Endothelial cell of umbilical vein (primary cell): ENCODE measurements at regions not wholly inside any gene's neighbourhood (a gene's known extent, or its start where the extent isn't known, plus 50 kb on each side); places are given as distances from the start of the nearest gene placed in this dataset.

ENCODE experiments used
- BruUV-seq: library from RNA; stranded (reverse); fragments of 400-500 nt; replicated peaks from 2 replicates; lab custom pipeline; 2021; lab: Mats Ljungman, UMichigan
- CTCF ChIA-PET: fragments of 300-600, 350-600 bp; sonication (Branson Sonifier 250); formaldehyde crosslinking; loops from one replicate; lab custom pipeline; 2021; ENCODE audit warnings: antibody characterized with exemption, inconsistent platforms; lab: Charles Lee
- POLR2A ChIA-PET: fragments of 300-600, 350-600 bp; sonication (Branson Sonifier 250); formaldehyde crosslinking; loops from one replicate; lab custom pipeline; 2021; ENCODE audit warnings: antibody characterized with exemption, inconsistent platforms; lab: Charles Lee
- DNase-seq: peaks from one replicate; pipeline ENCODE4 v3.0.0-alpha.2; 2011; ENCODE audit warnings: low read depth, low spot score
- FAIRE-seq: peaks from 2 replicates; lab custom pipeline; 2011; peaks lifted over from hg19 to GRCh38; lab: Jason Lieb, UNC
- H2AFZ ChIP-seq: 2 replicates; pipeline ENCODE4 v1.6.0; 2012; ENCODE audit warnings: low read depth, low read length, control low read depth, inconsistent platforms
- H3K27ac ChIP-seq: 2 replicates; pipeline ENCODE4 v1.5.1; 2011; ENCODE audit warnings: low read depth, mild to moderate bottlenecking, control low read depth, low read length, moderate library complexity; ENCODE audit not compliant: insufficient read depth
- H3K27me3 ChIP-seq, 2 experiments: 2 replicates each; pipeline versions ENCODE4 v1.6.0 to v1.6.1; 2011; ENCODE audit warnings: low read length in 2 of 2, mixed read lengths in 1 of 2; ENCODE audit not compliant: control insufficient read depth in 2 of 2, insufficient read depth in 2 of 2
- H3K36me3 ChIP-seq, 2 experiments: 2 replicates in 1 of 2; 3 replicates in 1 of 2; pipeline ENCODE4 v1.5.1; 2011; ENCODE audit warnings: low read length in 2 of 2, mild to moderate bottlenecking in 1 of 2, moderate library complexity in 1 of 2; ENCODE audit not compliant: control insufficient read depth in 2 of 2, insufficient read depth in 2 of 2; ENCODE audit errors: extremely low read depth in 1 of 2
- H3K4me1 ChIP-seq: 3 replicates; pipeline ENCODE4 v1.5.1; 2011; ENCODE audit warnings: mild to moderate bottlenecking, low read length; ENCODE audit not compliant: control insufficient read depth, insufficient read depth; ENCODE audit errors: extremely low read depth
- H3K4me2 ChIP-seq: 2 replicates; pipeline ENCODE4 v1.6.1; 2011; ENCODE audit warnings: low read length, control low read depth, mixed read lengths; ENCODE audit not compliant: insufficient read depth
- H3K4me3 ChIP-seq, 3 experiments: fragments of 200-600 bp in 1 of 3; sonication (generic), shearing (Covaris generic) in 1 of 3; replicated peaks in 1 of 3; 2 replicates each; pipeline ENCODE4 v1.5.1; 2011 to 2016; ENCODE audit warnings: control low read depth in 3 of 3, low read length in 3 of 3, mild to moderate bottlenecking in 2 of 3, inconsistent platforms in 1 of 3, low read depth in 1 of 3, moderate library complexity in 1 of 3; ENCODE audit not compliant: insufficient read depth in 1 of 3
- H3K79me2 ChIP-seq: 2 replicates; pipeline ENCODE4 v1.6.0; 2012; ENCODE audit warnings: low read length, inconsistent platforms; ENCODE audit not compliant: control insufficient read depth, insufficient read depth
- H3K9ac ChIP-seq: replicated peaks from 2 replicates; pipeline ENCODE3; 2011; ENCODE audit warnings: low read length, control low read depth; ENCODE audit not compliant: insufficient read depth; ENCODE audit errors: extremely low read depth
- H3K9me1 ChIP-seq: replicated peaks from 3 replicates; pipeline ENCODE4 v1.6.0; 2011; ENCODE audit warnings: mild to moderate bottlenecking, low read length; ENCODE audit not compliant: control insufficient read depth, insufficient read depth; ENCODE audit errors: extremely low read depth
- H3K9me3 ChIP-seq: replicated peaks from 2 replicates; pipeline ENCODE4 v1.5.1; 2012; ENCODE audit warnings: low read length, inconsistent platforms; ENCODE audit not compliant: control insufficient read depth, insufficient read depth
- H4K20me1 ChIP-seq: replicated peaks from 2 replicates; pipeline ENCODE3; 2011; ENCODE audit warnings: mild to moderate bottlenecking, low read length; ENCODE audit not compliant: control insufficient read depth, insufficient read depth; ENCODE audit errors: extremely low read depth
- EZH2 ChIP-seq: IDR thresholded peaks from 2 replicates; pipeline ENCODE4 v1.6.1; 2012; ENCODE audit warnings: borderline replicate concordance, low read depth, mild to moderate bottlenecking, moderate library complexity, low read length, inconsistent platforms; ENCODE audit not compliant: severe bottlenecking
- FOS ChIP-seq: IDR thresholded peaks from 2 replicates; pipeline ENCODE4 v1.6.1; 2011; ENCODE audit warnings: mild to moderate bottlenecking, low read length, moderate library complexity, borderline replicate concordance; ENCODE audit not compliant: insufficient read depth
- GATA2 ChIP-seq: IDR thresholded peaks from 2 replicates; pipeline ENCODE4 v1.7.0; 2011; ENCODE audit warnings: low read depth, mild to moderate bottlenecking, moderate library complexity, mixed read lengths, low read length; ENCODE audit not compliant: insufficient read length, insufficient read depth
- JUN ChIP-seq: IDR thresholded peaks from 2 replicates; pipeline ENCODE4 v1.6.1; 2011; ENCODE audit warnings: borderline replicate concordance, low read depth; ENCODE audit not compliant: insufficient read length, insufficient read depth
- MYC ChIP-seq: IDR thresholded peaks from one replicate; pipeline ENCODE4 v1.6.1; 2011; ENCODE audit warnings: mild to moderate bottlenecking, low read depth, low read length
- POLR2A ChIP-seq: IDR thresholded peaks from 2 replicates; pipeline ENCODE4 v1.6.1; 2012; ENCODE audit warnings: low read depth, mild to moderate bottlenecking, control low read depth, low read length
- POLR2AphosphoS5 ChIP-seq: IDR thresholded peaks from 2 replicates; pipeline ENCODE4 v1.6.1; 2012; ENCODE audit warnings: low read depth, mild to moderate bottlenecking, control low read depth, low read length, moderate library complexity; ENCODE audit not compliant: insufficient read depth
- dilution Hi-C: fragments of 300-500 bp; cut with MboI; formaldehyde crosslinking; loops from one replicate; pipeline ENCODE4 v1.15.0; 2019; ENCODE audit warnings: low sequenced_read_pairs; ENCODE audit not compliant: extremely low pct_ligation_motif_present
- intact Hi-C: fragments of 100-400 bp; cut with micrococcal nuclease; formaldehyde crosslinking; loops from one replicate; pipeline ENCODE4 v1.10.0; 2022
- TF ChIP-seq, protein P1 (sequence below), 2 donors: IDR thresholded peaks; 1 replicate in 1 of 2; 2 replicates in 1 of 2; pipeline ENCODE4 v1.5.1; 2011; ENCODE audit warnings: low read length in 2 of 2, mild to moderate bottlenecking in 2 of 2, moderate library complexity in 2 of 2, control low read depth in 1 of 2, inconsistent platforms in 1 of 2, low read depth in 1 of 2; ENCODE audit not compliant: insufficient read depth in 1 of 2; ENCODE audit errors: extremely low read depth in 1 of 2
- TF ChIP-seq, protein P2 (sequence below): IDR thresholded peaks from 2 replicates; pipeline ENCODE4 v1.6.1; 2011; ENCODE audit not compliant: insufficient read depth, insufficient read length

DNA sequence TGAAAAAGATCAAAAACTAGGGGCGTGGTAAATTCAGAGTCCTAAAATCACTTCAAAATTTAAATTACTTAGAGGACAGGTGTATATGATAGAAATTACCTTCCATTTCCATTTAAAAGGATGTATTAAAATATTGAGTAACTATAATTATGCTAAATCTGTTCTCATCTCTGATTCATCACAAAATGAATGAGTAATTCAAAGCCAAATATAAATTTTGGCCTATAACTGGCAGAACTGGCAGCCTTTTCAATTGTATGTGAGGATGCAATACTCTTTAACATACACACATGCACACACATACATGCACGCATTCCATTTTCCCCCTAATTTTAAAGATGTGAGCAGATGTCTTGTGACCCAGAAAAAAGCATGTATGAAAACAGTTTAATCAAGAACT lies 194.6 kb downstream of the EPM2A start:
- H4K20me1 ChIP-seq: no peaks in the 10 kb centered on the region
- POLR2A ChIA-PET: no interaction called here
- TF ChIP-seq FOS: no peak
- TF ChIP-seq JUN: no peak
- no peak for TF ChIP-seq POLR2A
- TF ChIP-seq, protein P1, sequence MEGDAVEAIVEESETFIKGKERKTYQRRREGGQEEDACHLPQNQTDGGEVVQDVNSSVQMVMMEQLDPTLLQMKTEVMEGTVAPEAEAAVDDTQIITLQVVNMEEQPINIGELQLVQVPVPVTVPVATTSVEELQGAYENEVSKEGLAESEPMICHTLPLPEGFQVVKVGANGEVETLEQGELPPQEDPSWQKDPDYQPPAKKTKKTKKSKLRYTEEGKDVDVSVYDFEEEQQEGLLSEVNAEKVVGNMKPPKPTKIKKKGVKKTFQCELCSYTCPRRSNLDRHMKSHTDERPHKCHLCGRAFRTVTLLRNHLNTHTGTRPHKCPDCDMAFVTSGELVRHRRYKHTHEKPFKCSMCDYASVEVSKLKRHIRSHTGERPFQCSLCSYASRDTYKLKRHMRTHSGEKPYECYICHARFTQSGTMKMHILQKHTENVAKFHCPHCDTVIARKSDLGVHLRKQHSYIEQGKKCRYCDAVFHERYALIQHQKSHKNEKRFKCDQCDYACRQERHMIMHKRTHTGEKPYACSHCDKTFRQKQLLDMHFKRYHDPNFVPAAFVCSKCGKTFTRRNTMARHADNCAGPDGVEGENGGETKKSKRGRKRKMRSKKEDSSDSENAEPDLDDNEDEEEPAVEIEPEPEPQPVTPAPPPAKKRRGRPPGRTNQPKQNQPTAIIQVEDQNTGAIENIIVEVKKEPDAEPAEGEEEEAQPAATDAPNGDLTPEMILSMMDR (IDR thresholded peaks at IDR 0.05; ENCODE audit: extremely low read depth in 1 of 2, insufficient read depth in 1 of 2, low read depth in 1 of 2, low read length in 2 of 2): no peak
- no peak for TF ChIP-seq EZH2
- TF ChIP-seq, protein P2, sequence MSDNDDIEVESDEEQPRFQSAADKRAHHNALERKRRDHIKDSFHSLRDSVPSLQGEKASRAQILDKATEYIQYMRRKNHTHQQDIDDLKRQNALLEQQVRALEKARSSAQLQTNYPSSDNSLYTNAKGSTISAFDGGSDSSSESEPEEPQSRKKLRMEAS: no peak
- no peak for TF ChIP-seq MYC
- no peak for TF ChIP-seq GATA2
- no peak for TF ChIP-seq POLR2AphosphoS5
- no peaks in the 10 kb centered on the region for H3K4me1 ChIP-seq
- CTCF ChIA-PET: no interaction called here
- no peaks in the 10 kb centered on the region for H3K79me2 ChIP-seq
- H3K27me3 ChIP-seq: no peaks in the 10 kb centered on the region
- H3K27ac ChIP-seq: no peak overlapping the region
- no peaks in the 10 kb centered on the region for H3K36me3 ChIP-seq
- intact Hi-C loops: no loop called here
- H3K9ac ChIP-seq: no peak overlapping the region
- H2AFZ ChIP-seq: no peak overlapping the region
- no TSS peak for BruUV-seq
- FAIRE-seq: no peak
- H3K4me3 ChIP-seq: no peak overlapping the region
- dilution Hi-C loops: no loop called here
- DNase-seq: no peak
- no peaks in the 10 kb centered on the region for H3K9me1 ChIP-seq
- no peaks in the 10 kb centered on the region for H3K9me3 ChIP-seq
- H3K4me2 ChIP-seq: no peak overlapping the region
